HepG2 (cell line): ENCODE measurements at regions not wholly inside any gene's neighbourhood (a gene's known extent, or its start where the extent isn't known, plus 50 kb on each side); places are given as distances from the start of the nearest gene placed in this dataset.

Experiments
- CEBPG ChIP-seq: IDR thresholded peaks from 2 replicates; pipeline ENCODE4 v1.6.1; 2016
- ELF1 ChIP-seq: sonication (generic); formaldehyde crosslinking; IDR thresholded peaks from 2 replicates; pipeline ENCODE4 v1.4.0; 2020; ENCODE audit warnings: missing genetic modification reagents
- ELF4 ChIP-seq: sonication (generic); formaldehyde crosslinking; IDR thresholded peaks from 2 replicates; pipeline ENCODE4 v1.5.0; 2020; ENCODE audit warnings: missing genetic modification reagents, mild to moderate bottlenecking, moderate library complexity, borderline replicate concordance
- ERF ChIP-seq: IDR thresholded peaks from 2 replicates; pipeline ENCODE4 v1.6.1; 2018; ENCODE audit warnings: missing biosample characterization, missing genetic modification reagents
- FOXM1 ChIP-seq: sonication (generic); formaldehyde crosslinking; IDR thresholded peaks from 2 replicates; pipeline ENCODE4 v1.5.0; 2020; ENCODE audit warnings: missing genetic modification reagents
- KLF6 ChIP-seq: IDR thresholded peaks from 2 replicates; pipeline ENCODE4 v1.8.0; 2016; ENCODE audit warnings: missing biosample characterization, missing genetic modification reagents
- RBAK ChIP-seq: sonication (generic); formaldehyde crosslinking; IDR thresholded peaks from 2 replicates; pipeline ENCODE4 v1.5.1; 2020; ENCODE audit warnings: mild to moderate bottlenecking, missing genetic modification reagents
- SMYD3 ChIP-seq: sonication (generic); formaldehyde crosslinking; IDR thresholded peaks from 2 replicates; pipeline ENCODE4 v1.8.1; 2023; ENCODE audit warnings: mild to moderate bottlenecking, missing genetic modification reagents
- ZNF230 ChIP-seq: sonication (generic); formaldehyde crosslinking; IDR thresholded peaks from 2 replicates; pipeline ENCODE4 v1.4.0; 2020; ENCODE audit warnings: mild to moderate bottlenecking, missing genetic modification reagents
- TF ChIP-seq, protein P1 (sequence below): sonication (generic); formaldehyde crosslinking; IDR thresholded peaks from 2 replicates; pipeline ENCODE4 v1.4.0; 2020; ENCODE audit warnings: missing genetic modification reagents
- TF ChIP-seq, protein P2 (sequence below): sonication (generic); formaldehyde crosslinking; IDR thresholded peaks from 2 replicates; pipeline ENCODE4 v1.5.1; 2020; ENCODE audit warnings: mild to moderate bottlenecking, missing genetic modification reagents

GRCh38 chr7:51764976-51765375 lies 448.4 kb upstream of the COBL start:
- TF ChIP-seq RBAK (CRISPR knock-in tag): no peak
- TF ChIP-seq, protein P1, sequence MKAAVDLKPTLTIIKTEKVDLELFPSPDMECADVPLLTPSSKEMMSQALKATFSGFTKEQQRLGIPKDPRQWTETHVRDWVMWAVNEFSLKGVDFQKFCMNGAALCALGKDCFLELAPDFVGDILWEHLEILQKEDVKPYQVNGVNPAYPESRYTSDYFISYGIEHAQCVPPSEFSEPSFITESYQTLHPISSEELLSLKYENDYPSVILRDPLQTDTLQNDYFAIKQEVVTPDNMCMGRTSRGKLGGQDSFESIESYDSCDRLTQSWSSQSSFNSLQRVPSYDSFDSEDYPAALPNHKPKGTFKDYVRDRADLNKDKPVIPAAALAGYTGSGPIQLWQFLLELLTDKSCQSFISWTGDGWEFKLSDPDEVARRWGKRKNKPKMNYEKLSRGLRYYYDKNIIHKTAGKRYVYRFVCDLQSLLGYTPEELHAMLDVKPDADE (CRISPR knock-in tag): no peak
- TF ChIP-seq ZNF230: no peak
- no peak for TF ChIP-seq CEBPG (CRISPR knock-in tag)
- TF ChIP-seq FOXM1: no peak
- TF ChIP-seq ELF4: no peak
- TF ChIP-seq KLF6 (CRISPR knock-in tag): no peak
- TF ChIP-seq, protein P2, sequence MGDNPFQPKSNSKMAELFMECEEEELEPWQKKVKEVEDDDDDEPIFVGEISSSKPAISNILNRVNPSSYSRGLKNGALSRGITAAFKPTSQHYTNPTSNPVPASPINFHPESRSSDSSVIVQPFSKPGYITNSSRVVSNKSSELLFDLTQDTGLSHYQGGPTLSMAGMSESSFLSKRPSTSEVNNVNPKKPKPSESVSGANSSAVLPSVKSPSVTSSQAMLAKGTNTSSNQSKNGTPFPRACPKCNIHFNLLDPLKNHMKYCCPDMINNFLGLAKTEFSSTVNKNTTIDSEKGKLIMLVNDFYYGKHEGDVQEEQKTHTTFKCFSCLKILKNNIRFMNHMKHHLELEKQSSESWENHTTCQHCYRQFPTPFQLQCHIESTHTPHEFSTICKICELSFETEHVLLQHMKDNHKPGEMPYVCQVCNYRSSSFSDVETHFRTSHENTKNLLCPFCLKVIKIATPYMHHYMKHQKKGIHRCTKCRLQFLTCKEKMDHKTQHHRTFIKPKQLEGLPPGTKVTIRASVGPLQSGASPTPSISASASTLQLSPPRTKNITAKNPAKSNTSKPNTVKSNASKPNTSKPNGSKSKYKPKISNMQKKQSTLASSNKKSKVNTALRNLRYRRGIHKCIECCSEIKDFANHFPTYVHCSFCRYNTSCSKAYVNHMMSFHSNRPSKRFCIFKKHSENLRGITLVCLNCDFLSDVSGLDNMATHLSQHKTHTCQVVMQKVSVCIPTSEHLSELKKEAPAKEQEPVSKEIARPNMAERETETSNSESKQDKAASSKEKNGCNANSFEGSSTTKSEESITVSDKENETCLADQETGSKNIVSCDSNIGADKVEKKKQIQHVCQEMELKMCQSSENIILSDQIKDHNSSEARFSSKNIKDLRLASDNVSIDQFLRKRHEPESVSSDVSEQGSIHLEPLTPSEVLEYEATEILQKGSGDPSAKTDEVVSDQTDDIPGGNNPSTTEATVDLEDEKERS (CRISPR knock-in tag): no peak
- no peak for TF ChIP-seq ELF1
- TF ChIP-seq SMYD3 (CRISPR knock-in tag): no peak
- TF ChIP-seq ERF: no peak
